GM19328 (cell line): ENCODE measurements at regions not wholly inside any gene's neighbourhood (a gene's known extent, or its start where the extent isn't known, plus 50 kb on each side); places are given as distances from the start of the nearest gene placed in this dataset.
"Not testable (repeated sequence)": the region's sequence is repeated elsewhere in the genome, so short reads cannot be mapped to it uniquely, and the experiment has no call there.

ENCODE experiments used
- ATAC-seq: cut with Tn5 transposase; IDR thresholded peaks from one replicate; pipeline ENCODE4 v1.9.1; 2021; ENCODE audit warnings: mild to moderate bottlenecking, moderate library complexity; ENCODE audit not compliant: unreplicated experiment

DNA sequence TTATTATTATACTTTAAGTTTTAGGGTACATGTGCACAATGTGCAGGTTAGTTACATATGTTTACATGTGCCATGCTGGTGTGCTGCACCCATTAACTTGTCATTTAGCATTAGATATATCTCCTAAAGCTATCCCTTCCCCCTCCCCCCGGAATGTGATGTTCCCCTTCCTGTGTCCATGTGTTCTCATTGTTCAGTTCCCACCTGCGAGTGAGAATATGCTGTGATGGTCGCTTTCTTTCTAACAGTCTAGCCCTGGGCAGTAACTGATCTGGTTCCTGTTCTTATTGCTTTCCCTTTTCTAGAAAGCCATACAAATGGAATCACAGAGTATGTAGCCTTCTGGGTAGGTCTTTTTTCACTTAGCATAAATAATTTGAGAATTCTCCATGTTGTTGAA is 311.1 kb upstream of the CNTNAP2 start:
- not testable (repeated sequence) for ATAC-seq

DNA sequence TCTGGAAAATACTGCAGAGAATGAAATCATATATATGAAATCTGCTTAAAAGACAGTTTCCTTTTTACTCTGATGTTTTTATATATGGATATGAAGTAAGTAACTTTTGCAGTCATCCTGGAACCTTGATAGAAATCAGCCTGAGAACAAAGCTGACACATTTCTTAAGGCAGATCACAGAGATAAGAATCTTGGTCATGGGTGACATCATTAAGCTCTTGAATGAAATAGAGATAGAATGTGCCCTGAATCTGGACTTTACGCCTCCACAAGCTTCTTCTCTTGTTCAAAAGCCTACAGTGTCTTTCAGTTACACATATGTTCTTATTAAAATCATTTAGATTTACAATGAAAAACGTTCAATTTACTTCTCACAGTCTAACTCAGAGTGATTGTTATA is 319.1 kb upstream of the CNTNAP2 start:
- no peak for ATAC-seq

DNA sequence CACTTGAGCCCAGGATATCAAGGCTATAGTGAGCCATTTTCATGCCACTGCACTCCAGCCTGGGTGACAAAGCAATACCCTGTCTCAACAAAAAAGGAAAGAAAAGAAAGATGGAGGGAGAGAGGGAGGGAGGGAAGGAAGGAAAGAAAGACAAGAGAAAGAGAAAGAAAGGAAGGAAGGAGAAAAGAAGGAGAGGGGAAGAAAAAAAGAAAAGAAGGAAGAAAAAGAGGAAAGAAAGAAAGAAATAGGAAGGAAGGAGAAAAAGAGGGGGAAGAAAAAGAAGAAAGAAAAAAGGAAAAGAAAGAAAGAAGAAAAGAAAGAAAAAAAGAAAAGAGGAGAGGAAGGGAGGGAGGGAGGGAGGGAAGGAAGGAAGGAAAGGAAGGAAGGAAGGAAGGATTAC is 321.5 kb upstream of the CNTNAP2 start:
- ATAC-seq: no peak

DNA sequence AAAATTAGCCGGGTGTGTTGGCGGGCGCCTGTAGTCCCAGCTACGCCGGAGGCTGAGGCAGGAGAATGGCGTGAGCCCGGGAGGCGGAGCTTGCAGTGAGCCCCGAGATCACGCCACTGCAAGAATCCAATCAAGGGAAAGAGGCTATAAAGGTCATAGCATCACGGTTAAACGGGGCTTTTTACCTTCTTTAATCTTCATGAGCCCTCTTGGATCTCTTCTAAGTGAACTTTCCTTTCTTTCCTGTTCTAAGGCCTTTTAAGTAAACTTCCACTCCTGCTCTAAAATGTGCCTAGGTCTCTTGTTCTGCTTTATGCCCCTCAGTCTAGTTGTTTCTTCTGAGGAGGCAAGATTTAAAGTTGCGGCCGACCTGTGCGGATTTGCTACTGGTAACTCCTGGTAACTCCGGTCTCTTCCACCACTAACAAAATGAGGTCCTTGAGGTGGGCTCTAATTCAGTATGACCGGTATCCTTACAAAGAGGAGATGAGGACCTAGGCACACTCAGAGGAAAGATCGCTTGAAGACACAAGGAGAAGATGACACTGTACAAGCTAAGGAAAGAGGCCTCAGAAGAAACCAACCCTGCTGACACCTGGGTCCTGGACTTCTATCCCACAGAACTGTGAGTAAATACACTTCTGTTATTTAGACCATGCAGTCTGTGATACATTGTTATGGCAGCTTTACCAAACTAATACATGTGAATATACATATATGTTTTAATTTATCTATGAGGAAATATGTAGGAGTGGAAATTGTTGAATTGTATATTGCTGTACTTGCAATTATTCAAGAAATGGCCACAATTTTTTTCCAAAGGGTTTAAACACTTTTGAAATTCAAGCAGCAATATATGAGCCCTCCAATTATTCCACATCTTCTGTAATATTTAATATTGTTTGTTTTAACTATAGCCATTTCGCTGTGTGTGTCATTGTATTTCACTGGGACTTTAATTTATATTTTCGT is 331.5 kb upstream of the CNTNAP2 start:
- ATAC-seq: no peak

DNA sequence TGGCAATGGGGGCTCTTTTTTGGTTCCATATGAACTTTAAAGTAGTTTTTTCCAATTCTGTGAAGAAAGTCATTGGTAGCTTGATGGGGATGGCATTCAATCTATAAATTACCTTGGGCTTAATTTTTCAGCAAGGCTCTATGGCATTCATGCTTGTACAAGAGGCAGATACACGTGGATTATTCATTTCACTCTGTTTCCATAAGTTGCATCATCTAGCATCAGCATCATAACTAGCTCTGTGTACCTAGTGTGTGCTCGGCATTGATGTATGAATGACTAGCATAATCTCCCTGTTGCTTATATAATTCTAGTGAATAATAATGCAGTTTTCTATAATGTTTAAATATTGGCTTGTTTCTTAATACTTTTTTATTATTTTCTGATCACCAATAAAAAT is 335.2 kb upstream of the CNTNAP2 start:
- ATAC-seq: not testable (repeated sequence)

DNA sequence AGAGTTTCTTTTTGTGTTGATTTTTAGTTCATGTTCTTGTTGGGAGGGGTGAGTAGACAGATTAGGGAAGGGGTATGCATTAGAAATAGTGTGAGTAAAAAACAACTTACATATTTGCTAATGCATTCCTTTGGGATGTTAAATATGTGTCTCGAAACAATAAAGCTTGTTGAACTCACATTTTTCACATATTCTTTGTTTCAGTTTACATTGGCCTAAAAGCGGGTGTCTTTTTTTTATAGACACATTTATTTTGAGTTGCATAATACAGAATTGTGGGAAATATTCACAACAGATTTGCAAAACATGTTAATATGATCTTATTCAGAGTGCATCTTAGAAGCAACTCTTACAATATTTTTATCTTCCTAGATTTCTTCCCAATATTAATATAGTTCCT is 337.5 kb upstream of the CNTNAP2 start:
- ATAC-seq: no peak

DNA sequence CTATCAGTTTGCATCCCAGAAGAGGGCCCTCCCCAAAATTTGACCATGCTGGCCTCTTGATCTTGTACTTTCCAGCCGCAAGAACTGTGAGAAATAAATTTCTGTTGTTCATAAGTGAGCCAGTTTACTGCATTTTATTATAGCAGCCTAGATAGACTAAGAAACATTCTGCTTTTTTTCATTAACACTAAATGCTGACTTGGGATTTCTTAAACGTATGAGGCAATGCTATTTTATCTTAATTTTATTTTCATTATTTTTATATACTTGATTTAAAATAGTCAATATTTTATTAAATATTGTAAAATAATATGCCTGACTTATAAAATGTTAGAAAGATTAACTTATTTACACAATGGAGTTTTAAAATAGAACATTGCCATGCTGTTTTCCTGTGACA is 341.8 kb upstream of the CNTNAP2 start:
- ATAC-seq: no peak

DNA sequence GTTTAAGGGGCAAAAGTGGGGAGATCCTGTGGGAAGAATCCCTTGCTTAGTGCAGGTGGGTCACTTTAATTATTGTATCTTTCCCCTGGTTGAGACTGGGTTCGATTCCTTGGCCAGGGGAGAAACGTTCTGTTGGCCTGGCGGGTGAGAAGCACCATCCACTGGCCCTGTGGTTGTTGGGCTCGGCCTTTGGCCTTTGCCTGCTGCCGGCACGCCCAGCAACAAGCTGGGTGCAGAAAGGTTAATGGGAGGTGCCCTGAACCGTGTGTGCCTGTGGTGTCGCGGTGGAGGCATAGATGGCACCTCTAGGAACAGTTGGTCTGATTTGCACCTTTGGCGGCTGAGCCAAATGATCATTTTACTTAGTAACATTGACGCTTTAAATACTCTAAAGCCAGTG is 363.6 kb upstream of the CNTNAP2 start:
- no peak for ATAC-seq

DNA sequence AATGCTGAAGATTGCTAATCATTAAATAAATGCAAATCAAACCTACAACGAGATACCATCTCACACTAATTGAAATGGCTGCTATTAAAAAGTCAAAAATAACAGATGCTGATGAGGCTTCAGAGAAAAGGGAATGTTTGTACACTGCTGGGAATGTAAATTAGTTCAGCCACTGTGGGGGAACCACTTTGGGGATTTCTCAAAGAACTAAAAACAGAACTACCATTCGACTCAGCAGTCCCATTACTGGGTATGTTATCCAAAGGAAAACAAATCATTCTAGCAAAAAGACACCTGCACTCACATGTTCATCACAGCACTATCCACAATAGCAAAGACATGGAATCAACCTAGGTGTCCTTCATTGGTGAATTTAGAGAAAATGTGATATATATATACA is 379.0 kb upstream of the CNTNAP2 start:
- no peak for ATAC-seq

DNA sequence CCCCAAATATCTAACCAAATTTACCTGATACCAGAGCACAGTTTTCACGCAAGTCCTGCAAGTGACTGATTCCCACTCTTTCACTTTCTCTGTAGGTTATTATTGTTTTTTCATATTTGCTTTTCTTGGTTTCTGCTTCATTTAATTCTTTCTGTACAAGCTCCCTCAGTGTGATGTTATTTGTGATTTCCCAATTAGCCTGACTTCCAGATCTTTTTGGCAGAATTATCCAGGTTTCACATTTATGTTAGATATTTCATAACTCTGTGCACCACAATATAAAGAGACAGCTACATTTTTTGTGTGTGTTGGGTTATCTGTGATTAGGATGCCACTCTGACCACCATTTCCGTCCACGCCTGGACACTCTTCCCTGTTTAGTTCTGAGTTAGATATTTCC is 381.5 kb upstream of the CNTNAP2 start:
- ATAC-seq: no peak

DNA sequence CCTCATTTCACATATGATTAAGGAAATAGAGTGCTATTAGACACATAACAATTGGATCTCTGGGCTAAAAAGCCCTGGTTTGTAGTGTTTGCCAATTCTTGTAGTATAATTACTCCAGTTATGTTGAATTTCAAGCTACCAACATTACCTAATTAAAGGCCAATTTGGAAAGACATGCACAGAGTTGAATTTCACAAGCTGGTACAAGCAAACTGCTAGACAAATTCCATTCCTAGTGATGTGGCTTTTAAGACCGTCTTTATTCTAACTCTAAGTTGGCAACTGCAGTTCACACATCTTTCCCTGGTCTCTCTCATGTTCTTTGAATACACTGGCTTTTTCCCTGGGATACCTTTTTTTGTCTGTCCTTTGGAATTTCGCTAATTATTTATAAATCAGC is 384.1 kb upstream of the CNTNAP2 start:
- ATAC-seq: no peak

DNA sequence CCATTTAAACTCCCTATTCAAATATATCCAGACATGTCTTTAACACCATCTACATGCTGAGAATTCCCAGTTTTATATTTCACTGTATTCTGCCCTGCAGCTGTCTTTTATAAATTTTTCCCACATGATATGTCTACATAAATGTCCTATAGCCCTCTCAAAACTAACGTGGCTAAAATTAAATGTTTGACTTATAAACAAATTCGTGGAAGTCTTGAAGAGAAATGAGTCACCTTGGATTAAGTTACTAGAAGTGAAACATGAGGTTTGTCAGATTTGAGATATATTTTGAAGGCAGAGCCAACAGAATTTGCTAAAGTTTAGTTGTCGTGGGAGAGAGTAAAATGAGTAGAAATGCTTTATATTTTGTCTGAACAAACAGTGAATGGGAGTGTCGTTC is 386.9 kb upstream of the CNTNAP2 start:
- ATAC-seq: no peak

DNA sequence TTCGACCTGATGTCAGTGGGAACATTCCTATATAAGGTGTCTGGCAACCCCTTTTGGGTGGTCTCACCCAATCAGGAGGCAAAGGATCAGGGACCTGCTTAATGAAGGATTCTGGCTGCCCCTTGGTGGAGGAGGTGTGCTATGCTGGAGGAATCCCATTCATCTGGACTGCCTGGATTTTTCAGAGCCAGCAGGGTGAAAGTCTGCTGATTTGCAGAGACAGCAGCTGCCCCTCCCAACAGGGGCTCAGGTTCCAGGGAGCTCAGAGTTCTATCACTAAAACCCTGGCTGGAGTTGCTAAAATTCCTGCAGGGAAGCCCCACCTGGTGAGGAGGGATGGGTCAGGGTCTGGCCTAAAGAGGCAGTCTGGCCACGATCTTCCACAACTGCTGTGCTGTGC is 398.5 kb upstream of the CNTNAP2 start:
- ATAC-seq: no peak

DNA sequence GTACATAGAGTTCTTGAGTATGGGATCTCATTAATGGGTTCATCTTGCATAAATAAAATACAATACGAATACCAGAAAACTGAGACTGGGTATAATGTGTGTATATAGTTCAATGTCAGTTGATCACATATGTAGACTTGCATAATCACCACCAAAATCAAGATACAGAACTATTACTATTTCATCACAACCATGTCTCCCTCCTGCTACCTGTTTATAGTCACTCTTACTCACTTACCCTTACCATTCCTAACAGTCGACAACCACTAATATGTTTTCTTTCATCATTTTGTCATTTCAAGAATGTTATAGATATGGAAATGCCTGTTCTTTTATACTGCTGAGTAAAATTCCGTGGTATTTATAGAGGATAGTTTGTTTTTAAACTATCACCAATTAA is 416.1 kb upstream of the CNTNAP2 start:
- ATAC-seq: no peak

DNA sequence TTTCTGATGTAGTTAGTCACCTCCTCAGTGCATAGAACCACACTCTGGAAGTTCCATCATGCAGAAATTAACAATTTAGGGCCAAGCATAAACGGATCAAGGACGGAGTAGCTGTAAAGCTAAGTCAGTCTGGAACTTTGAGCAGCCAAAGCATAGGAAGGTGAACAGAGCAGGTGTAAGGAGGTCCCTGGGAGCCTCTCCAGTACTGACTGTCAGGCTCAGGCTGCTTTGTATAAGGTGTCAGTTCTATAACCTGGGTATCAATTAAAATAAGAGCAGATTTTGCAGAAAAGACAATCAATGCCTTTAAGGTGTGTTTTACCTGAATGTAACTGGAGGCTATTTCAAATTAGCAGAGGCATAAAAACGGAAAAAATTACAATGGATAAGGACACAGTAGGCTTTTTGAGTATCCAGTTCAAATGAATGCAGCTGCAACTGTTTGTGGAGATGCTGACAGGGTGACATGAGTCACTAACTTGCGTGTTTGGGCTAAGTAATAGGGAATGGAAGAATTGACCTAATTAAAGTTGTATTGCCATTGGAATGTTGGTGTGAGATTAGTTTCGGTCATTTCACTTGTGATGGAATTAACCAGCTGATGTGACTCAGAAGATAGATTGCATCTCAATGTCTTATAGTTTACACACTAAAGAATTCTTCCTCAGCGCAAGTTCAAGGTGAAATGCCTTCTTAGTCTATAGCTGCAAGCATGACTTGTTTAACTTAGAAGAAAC is 417.9 kb upstream of the CNTNAP2 start:
- no peak for ATAC-seq

DNA sequence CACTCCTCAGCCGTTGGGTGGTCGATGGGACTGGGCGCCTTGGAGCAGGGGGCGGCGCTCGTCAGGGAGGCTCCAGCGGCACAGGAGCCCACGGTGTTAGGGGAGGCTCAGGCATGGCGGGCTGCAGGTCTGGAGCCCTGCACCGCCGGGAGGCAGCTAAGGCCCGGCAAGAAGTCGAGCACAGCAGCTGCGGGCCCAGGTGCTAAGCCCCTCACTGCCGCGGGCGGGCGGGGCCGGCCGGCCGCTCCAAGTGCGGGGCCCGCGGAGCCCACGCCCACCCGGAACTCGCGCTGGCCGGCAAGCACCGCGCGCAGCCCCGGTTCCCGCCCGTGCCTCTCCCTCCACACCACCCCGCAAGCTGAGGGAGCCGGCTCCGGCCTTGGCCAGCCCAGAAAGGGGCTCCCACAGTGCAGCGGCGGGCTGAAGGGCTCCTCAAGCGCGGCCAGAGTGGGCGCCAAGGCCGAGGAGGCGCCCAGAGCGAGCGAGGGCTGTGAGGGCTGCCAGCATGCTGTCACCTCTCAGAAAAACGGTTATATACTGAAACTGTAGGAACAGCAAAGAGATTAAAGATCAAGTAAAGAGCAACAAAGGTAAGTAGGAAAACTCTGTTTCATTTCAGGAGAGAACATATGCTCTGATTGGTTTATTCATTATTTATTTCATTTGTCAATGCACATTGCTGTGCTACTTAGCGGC is 419.0 kb upstream of the CNTNAP2 start:
- not testable (repeated sequence) for ATAC-seq

DNA sequence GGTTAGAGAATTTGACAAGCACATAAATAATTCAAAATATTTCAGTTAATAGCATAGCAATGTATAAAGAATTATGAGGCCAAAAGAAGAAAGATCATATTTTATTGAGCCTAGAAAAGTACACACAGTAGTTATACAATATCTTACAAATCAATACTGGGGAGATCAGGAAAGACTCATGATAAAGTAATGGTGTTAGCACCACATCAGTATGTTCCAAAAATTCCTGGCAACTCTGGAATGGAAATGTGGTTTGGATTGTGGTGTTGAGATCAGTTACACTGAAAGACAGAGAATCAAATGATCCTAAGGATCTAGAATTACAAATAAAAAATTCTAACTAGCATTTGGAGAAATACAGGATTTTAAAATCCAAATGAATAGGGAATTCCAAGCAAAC is 420.5 kb upstream of the CNTNAP2 start:
- no peak for ATAC-seq

DNA sequence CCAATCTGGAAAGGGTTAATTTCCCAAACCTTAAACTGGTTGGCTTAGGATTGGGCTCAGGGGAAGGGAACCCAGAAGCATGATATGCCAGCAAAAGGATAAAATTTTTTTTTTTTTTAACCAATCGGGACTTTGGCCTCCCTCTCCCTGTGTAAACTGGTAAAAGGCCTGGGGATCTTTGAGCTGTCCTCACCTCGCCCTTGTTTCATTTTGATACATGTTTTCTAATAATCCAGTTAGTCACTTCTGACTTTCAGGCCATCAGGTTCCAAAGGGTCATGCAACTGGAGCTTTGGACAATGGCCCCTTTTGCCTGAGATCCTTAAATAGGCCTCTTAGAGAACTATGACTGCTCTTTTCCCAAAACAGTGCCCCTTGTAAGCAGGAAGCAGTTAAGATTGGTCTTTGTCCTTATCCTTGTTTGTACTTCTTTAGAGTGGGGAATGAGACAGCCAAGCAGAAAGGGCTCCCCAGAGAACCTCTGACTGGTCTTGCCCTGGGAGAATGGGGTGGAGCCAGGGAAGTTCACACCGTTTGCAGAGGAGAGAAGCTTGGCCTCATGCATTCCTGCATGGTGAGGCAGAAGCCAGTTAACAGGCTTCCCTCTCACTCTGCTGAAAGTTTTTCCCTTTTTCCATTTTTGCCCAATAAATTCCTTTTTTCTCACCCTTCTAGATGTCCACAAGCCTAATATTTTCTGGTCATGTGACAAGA is 424.2 kb upstream of the CNTNAP2 start:
- no peak for ATAC-seq

DNA sequence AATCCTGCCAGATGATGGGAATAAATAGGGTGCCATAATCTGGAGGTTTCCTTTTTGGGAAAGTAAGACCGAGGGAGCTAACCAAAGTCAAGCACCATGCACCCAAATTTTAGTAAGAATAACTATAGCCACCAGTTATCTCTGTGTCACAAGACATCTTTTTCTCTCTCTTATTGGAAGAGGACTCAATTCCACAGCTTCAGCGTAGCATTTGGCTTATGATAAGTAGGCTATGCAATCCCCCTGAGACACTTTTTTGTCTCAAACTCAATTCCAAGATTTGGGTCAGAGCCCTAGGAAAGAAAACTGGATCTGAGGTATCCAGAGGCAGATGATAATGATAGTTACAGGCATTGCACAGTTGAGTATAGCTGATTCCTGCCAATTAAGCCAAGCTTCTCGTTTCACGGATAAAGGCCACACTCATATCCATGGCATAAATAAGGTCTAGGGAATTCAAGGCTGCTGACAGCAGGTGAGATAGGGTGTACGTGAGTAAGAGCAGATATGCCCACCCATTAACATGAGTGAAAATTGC is 425.2 kb upstream of the CNTNAP2 start:
- no peak for ATAC-seq

DNA sequence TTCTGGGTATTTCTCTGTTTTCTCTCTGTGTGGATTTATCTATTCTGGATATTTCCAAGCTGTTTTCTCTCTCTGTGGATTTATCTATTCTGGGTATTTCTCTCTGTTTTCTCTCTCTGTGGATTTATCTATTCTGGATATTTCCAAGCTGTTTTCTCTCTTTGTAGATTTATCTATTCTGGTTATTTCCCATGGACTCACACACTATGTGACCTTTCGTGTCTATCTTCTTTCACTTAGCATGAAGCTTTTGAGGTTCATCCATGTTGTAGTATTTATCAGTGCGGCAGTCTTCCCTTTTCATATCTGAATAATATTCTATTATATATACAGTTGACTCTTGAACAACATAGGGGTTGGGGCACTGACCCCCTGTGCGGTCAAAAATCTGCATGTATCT is 435.0 kb upstream of the CNTNAP2 start:
- ATAC-seq: no peak

DNA sequence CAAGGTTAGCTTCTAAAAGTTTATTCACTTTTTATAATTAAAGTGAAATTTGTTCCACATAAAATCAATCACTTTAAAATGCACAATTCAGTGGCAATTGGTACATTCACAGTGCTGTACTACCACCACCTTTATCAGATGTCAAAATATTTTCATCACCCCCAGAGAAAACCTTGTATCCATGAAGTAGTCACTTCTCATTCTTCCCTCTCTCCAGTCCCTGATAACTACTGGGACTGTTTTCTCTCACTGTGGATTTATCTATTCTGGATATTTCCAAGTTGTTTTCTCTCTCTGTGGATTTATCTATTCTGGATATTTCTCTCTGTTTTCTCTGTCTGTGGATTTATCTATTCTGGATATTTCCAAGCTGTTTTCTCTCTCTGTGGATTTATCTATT is 435.4 kb upstream of the CNTNAP2 start:
- no peak for ATAC-seq
